Thyroid gland (tissue), 4 donors: ENCODE measurements at regions not wholly inside any gene's neighbourhood (a gene's known extent, or its start where the extent isn't known, plus 50 kb on each side); places are given as distances from the start of the nearest gene placed in this dataset.

ENCODE experiments used
- CTCF ChIP-seq, 6 experiments: fragments of 200-600 bp in 3 of 6; fragments of 450-650 bp in 3 of 6; sonication (generic) in 3 of 6; IDR thresholded peaks; one replicate each; pipeline ENCODE4 v1.5.1; 2016 to 2019; ENCODE audit warnings: antibody characterized with exemption in 6 of 6, mild to moderate bottlenecking in 2 of 6, inconsistent platforms in 1 of 6, moderate library complexity in 1 of 6
- POLR2A ChIP-seq, 2 donors: fragments of 450-650 bp; IDR thresholded peaks; one replicate each; pipeline ENCODE4 v1.6.1; 2017; ENCODE audit warnings: antibody characterized with exemption in 2 of 2, mild to moderate bottlenecking in 2 of 2, moderate library complexity in 1 of 2

GRCh38 chr10:31630861-31631567 lies 297.6 kb downstream of the ARHGAP12 start:
- TF ChIP-seq CTCF (IDR thresholded peaks at IDR 0.05) (no peak), POLR2A (IDR thresholded peaks at IDR 0.05) (no peak)
